Natural killer cell (primary cell): ENCODE measurements at regions not wholly inside any gene's neighbourhood (a gene's known extent, or its start where the extent isn't known, plus 50 kb on each side); places are given as distances from the start of the nearest gene placed in this dataset.

ENCODE experiments used
- ATAC-seq, 3 donors: fragments of 150-1000 bp in 2 of 3; fragments of 200-7000 bp in 1 of 3; cut with Tn5 transposase; 1 replicate in 1 of 3; 2 replicates in 2 of 3; pipeline ENCODE4 v1.10.0; 2021; ENCODE audit warnings: mild to moderate bottlenecking in 2 of 3, moderate library complexity in 2 of 3
- DNase-seq, 2 donors: peaks; one replicate each; pipeline versions ENCODE4 v3.0.0 to v3.0.0-alpha.2; 2013 to 2021; ENCODE audit warnings: mixed read lengths in 1 of 2
- H3K27ac ChIP-seq: one replicate; pipeline ENCODE4 v1.5.1; 2013; ENCODE audit warnings: mild to moderate bottlenecking, low read length
- H3K27me3 ChIP-seq: one replicate; pipeline ENCODE4 v1.6.1; 2013; ENCODE audit warnings: low read length; ENCODE audit not compliant: control insufficient read depth, insufficient read depth
- H3K36me3 ChIP-seq: one replicate; pipeline ENCODE4 v1.6.1; 2013; ENCODE audit warnings: low read length; ENCODE audit not compliant: control insufficient read depth, insufficient read depth
- H3K4me1 ChIP-seq: one replicate; pipeline ENCODE4 v1.6.1; 2013; ENCODE audit warnings: low read length; ENCODE audit not compliant: control insufficient read depth, insufficient read depth
- H3K4me3 ChIP-seq: one replicate; pipeline ENCODE4 v1.5.1; 2013; ENCODE audit warnings: low read length
- H3K9me3 ChIP-seq: one replicate; pipeline ENCODE4 v1.6.1; 2013; ENCODE audit warnings: low read length; ENCODE audit not compliant: control insufficient read depth, insufficient read depth
- H3K27ac Mint-ChIP-seq, 2 donors: one replicate each; pipeline ENCODE4 v1.8.0; 2022; ENCODE audit warnings: mild to moderate bottlenecking in 2 of 2, mixed read lengths in 2 of 2, moderate library complexity in 1 of 2
- H3K27me3 Mint-ChIP-seq, 2 donors: one replicate each; pipeline ENCODE4 v1.8.0; 2022; ENCODE audit warnings: low read depth in 2 of 2, mixed read lengths in 2 of 2
- H3K36me3 Mint-ChIP-seq: one replicate; pipeline ENCODE4 v1.8.0; 2022; ENCODE audit warnings: mixed read lengths
- H3K4me1 Mint-ChIP-seq, 2 donors: one replicate each; pipeline ENCODE4 v1.8.0; 2022; ENCODE audit warnings: mixed read lengths in 2 of 2
- H3K4me3 Mint-ChIP-seq: one replicate; pipeline ENCODE4 v1.8.0; 2022; ENCODE audit warnings: mild to moderate bottlenecking, moderate library complexity, mixed read lengths
- H3K9me3 Mint-ChIP-seq, 2 donors: one replicate each; pipeline ENCODE4 v1.8.0; 2022; ENCODE audit warnings: mixed read lengths in 2 of 2
- CTCF ChIP-seq: fragments of 200-600 bp; IDR thresholded peaks from one replicate; pipeline ENCODE4 v1.8.0; 2022; ENCODE audit warnings: antibody characterized with exemption
- WGBS: methylation state at CpG from one replicate; pipeline ENCODE4 v1.1.7; 2013; ENCODE audit warnings: missing lambda C conversion rate; ENCODE audit not compliant: insufficient coverage; 5-methylcytosine and 5-hydroxymethylcytosine counted together
- intact Hi-C: fragments of 100-400 bp; cut with micrococcal nuclease; formaldehyde crosslinking; loops from one replicate; pipeline ENCODE4 v1.14.2; 2022

GRCh38 chr18:6504605-6505497, 90.1 kb upstream of the L3MBTL4 start:
- Histone ChIP-seq H3K27me3 (no peaks in the 10 kb centered on the region), H3K36me3 (no peaks in the 10 kb centered on the region), H3K27ac (no peak overlapping the region), H3K9me3 (no peaks in the 10 kb centered on the region), H3K4me3 (no peak overlapping the region), H3K4me1 (no peaks in the 10 kb centered on the region)
- H3K9me3 Mint-ChIP-seq: peaks cover 0 to 2% of the 10 kb centered on the region in 2 donors
- no peaks in the 10 kb centered on the region for H3K4me1 Mint-ChIP-seq
- peaks cover 10 to 25% of the 10 kb centered on the region in 2 donors for H3K27me3 Mint-ChIP-seq
- intact Hi-C loops: no loop called here
- ATAC-seq: no peak
- no peaks in the 10 kb centered on the region for H3K36me3 Mint-ChIP-seq
- no peak overlapping the region for H3K4me3 Mint-ChIP-seq
- TF ChIP-seq CTCF: no peak
- H3K27ac Mint-ChIP-seq: no peak overlapping the region
- no peak for DNase-seq
- WGBS: 84% methylated on average over 5 of the region's 5 CpGs

DNA sequence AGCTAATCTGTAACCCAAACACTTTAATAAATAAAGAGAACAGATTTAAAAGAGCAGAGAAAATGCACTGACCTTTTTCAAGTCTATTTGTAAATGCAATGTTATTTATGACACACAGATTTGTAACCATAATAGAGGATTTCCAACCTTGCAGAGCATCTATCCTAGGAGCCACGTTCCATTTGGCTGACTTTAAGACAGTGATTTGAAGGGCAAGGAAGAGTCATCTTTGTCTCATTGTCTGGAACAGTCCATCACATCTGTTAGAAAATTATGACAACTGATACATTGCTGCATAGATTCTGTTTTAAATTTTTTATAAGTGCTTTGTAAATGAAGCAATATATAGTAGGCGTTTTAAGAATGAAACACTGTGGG, 90.8 kb upstream of the L3MBTL4 start:
- DNase-seq (no peak), ATAC-seq (no peak)
- Mint-ChIP-seq H3K36me3 (no peaks in the 10 kb centered on the region), H3K4me3 (no peak overlapping the region), H3K4me1 (no peaks in the 10 kb centered on the region), H3K9me3 (peaks cover 0 to 2% of the 10 kb centered on the region in 2 donors), H3K27me3 (peaks cover 11 to 30% of the 10 kb centered on the region in 2 donors), H3K27ac (no peak overlapping the region)
- 88% methylated on average over 2 of the region's 2 CpGs for WGBS
- no peak for TF ChIP-seq CTCF
- Histone ChIP-seq H3K4me1 (no peaks in the 10 kb centered on the region), H3K27ac (no peak overlapping the region), H3K27me3 (no peaks in the 10 kb centered on the region), H3K9me3 (no peaks in the 10 kb centered on the region), H3K4me3 (no peak overlapping the region), H3K36me3 (no peaks in the 10 kb centered on the region)
- intact Hi-C loops: no loop called here

GRCh38 chr18:6509417-6509816, 94.7 kb upstream of the L3MBTL4 start:
- ATAC-seq (no peak), DNase-seq (no peak)
- Mint-ChIP-seq H3K27ac (no peak overlapping the region), H3K27me3 (peaks cover 13 to 22% of the 10 kb centered on the region in 2 donors), H3K4me1 (no peaks in the 10 kb centered on the region), H3K36me3 (no peaks in the 10 kb centered on the region), H3K4me3 (no peak overlapping the region), H3K9me3 (peaks cover 0 to 2% of the 10 kb centered on the region in 2 donors)
- Histone ChIP-seq H3K36me3 (no peaks in the 10 kb centered on the region), H3K27ac (no peak overlapping the region), H3K4me3 (no peak overlapping the region), H3K27me3 (no peaks in the 10 kb centered on the region), H3K9me3 (no peaks in the 10 kb centered on the region), H3K4me1 (no peaks in the 10 kb centered on the region)
- 62% methylated on average over 7 of the region's 7 CpGs for WGBS
- TF ChIP-seq CTCF: no peak
- intact Hi-C loops: no loop called here

- intact Hi-C loops: no loop called here
- TF ChIP-seq CTCF: no peak
- no peak for ATAC-seq
- Histone ChIP-seq H3K27me3 (no peaks in the 10 kb centered on the region), H3K4me3 (no peak overlapping the region), H3K9me3 (no peaks in the 10 kb centered on the region), H3K27ac (no peak overlapping the region), H3K4me1 (no peaks in the 10 kb centered on the region), H3K36me3 (no peaks in the 10 kb centered on the region)
- Mint-ChIP-seq H3K27me3 (peaks cover 13 to 22% of the 10 kb centered on the region in 2 donors), H3K36me3 (no peaks in the 10 kb centered on the region), H3K4me3 (no peak overlapping the region), H3K4me1 (no peaks in the 10 kb centered on the region), H3K27ac (no peak overlapping the region), H3K9me3 (no peaks in the 10 kb centered on the region)
- no peak for DNase-seq
- WGBS: 42% methylated on average over 2 of the region's 2 CpGs
Measured at GRCh38 chr18:6509832-6510231, 95.1 kb upstream of the L3MBTL4 start.
